22Rv1 (cell line): ENCODE measurements at regions not wholly inside any gene's neighbourhood (a gene's known extent, or its start where the extent isn't known, plus 50 kb on each side); places are given as distances from the start of the nearest gene placed in this dataset.
"Not testable (repeated sequence)": the region's sequence is repeated elsewhere in the genome, so short reads cannot be mapped to it uniquely, and the experiment has no call there.

ENCODE experiments used
- H3K27ac ChIP-seq: fragments of 450-650 bp; 2 replicates; pipeline ENCODE4 v1.5.1; 2017
- CTCF ChIP-seq: fragments of 450-650 bp; IDR thresholded peaks from 2 replicates; pipeline ENCODE4 v1.5.1; 2017; ENCODE audit warnings: mild to moderate bottlenecking
- ZFX ChIP-seq: fragments of 450-650 bp; IDR thresholded peaks from 2 replicates; pipeline ENCODE4 v1.6.1; 2017; ENCODE audit warnings: antibody characterized with exemption, borderline replicate concordance

GRCh38 chr12:118536306-118536906 is 160.1 kb downstream of the SUDS3 start:
- TF ChIP-seq CTCF (no peak), ZFX (no peak)
- no peak overlapping the region for H3K27ac ChIP-seq

- TF ChIP-seq CTCF (no peak), ZFX (no peak)
- peak overlapping the region; percentile 5; the same call in 1 of the 2 replicates for H3K27ac ChIP-seq
Measured at GRCh38 chr12:118537481-118537917, 161.1 kb downstream of the SUDS3 start.

GRCh38 chr12:118541071-118541470 is 164.7 kb downstream of the SUDS3 start:
- TF ChIP-seq ZFX (no peak), CTCF (no peak)

GRCh38 chr12:118541934-118542333 is 165.6 kb downstream of the SUDS3 start:
- no peak overlapping the region for H3K27ac ChIP-seq
- TF ChIP-seq CTCF (no peak), ZFX (no peak)

More at GRCh38 chr12:118541071-118541470, 164.7 kb downstream of the SUDS3 start:
- H3K27ac ChIP-seq = no peak overlapping the region

GRCh38 chr12:118543651-118544050 is 167.3 kb downstream of the SUDS3 start:
- no peak for TF ChIP-seq CTCF
- TF ChIP-seq ZFX = no peak

GRCh38 chr12:118544569-118544968 is 168.2 kb downstream of the SUDS3 start:
- no peak overlapping the region for H3K27ac ChIP-seq
- TF ChIP-seq ZFX = no peak
- no peak for TF ChIP-seq CTCF

More at GRCh38 chr12:118543651-118544050, 167.3 kb downstream of the SUDS3 start:
- H3K27ac ChIP-seq = no peak overlapping the region

GRCh38 chr12:118547606-118548005 is 171.3 kb downstream of the SUDS3 start:
- not testable (repeated sequence) for H3K27ac ChIP-seq
